Fibroblast of lung (primary cell): ENCODE measurements at regions not wholly inside any gene's neighbourhood (a gene's known extent, or its start where the extent isn't known, plus 50 kb on each side); places are given as distances from the start of the nearest gene placed in this dataset.

Experiments used
- CTCF ChIP-seq, 2 donors: IDR thresholded peaks in 1 of 2; conservative IDR thresholded peaks in 1 of 2; 1 replicate in 1 of 2; 2 replicates in 1 of 2; pipeline ENCODE4 v1.5.1; 2011 to 2012; ENCODE audit warnings: low read length in 2 of 2, control low read depth in 1 of 2, inconsistent platforms in 1 of 2, low read depth in 1 of 2, mild to moderate bottlenecking in 1 of 2
- EZH2 ChIP-seq: IDR thresholded peaks from 2 replicates; pipeline ENCODE4 v1.5.1; 2012; ENCODE audit warnings: low read length, control low read depth, mild to moderate bottlenecking; ENCODE audit errors: missing control alignments

- TF ChIP-seq CTCF (conservative IDR thresholded peaks at IDR 0.05 in 1 of 2, IDR thresholded peaks at IDR 0.05 in 1 of 2; ENCODE audit: low read depth in 1 of 2, low read length in 2 of 2) = no peak
- no peak for TF ChIP-seq EZH2
Measured at GRCh38 chr4:10917566-10917965, 233.0 kb upstream of the CLNK start.
